NCI-H2227 (cell line): ENCODE measurements at regions not wholly inside any gene's neighbourhood (a gene's known extent, or its start where the extent isn't known, plus 50 kb on each side); places are given as distances from the start of the nearest gene placed in this dataset.

Experiments
- DNase-seq: peaks from one replicate; lab custom pipeline; 2025; ENCODE audit not compliant: unreplicated experiment; lab: John Stamatoyannopoulos, UW

- no peak for DNase-seq
Measured at GRCh38 chr10:58885146-58885545, 291.3 kb upstream of the PHYHIPL start.

GRCh38 chr10:58885686-58886345 is 290.6 kb upstream of the PHYHIPL start:
- DNase-seq, result no peak

GRCh38 chr10:58886406-58886805 is 290.0 kb upstream of the PHYHIPL start:
- DNase-seq, result peak; percentile 83

- no peak for DNase-seq
Measured at GRCh38 chr10:58887474-58887873, 289.0 kb upstream of the PHYHIPL start.

- DNase-seq, result no peak
Measured at GRCh38 chr10:58888957-58889356, 287.5 kb upstream of the PHYHIPL start.

- peak; percentile 43 for DNase-seq
Measured at GRCh38 chr10:58892031-58892531, 284.4 kb upstream of the PHYHIPL start.

GRCh38 chr10:58894929-58895328 is 281.5 kb upstream of the PHYHIPL start:
- no peak for DNase-seq

GRCh38 chr10:58896229-58896628 is 280.2 kb upstream of the PHYHIPL start:
- DNase-seq, result no peak

GRCh38 chr10:58897236-58897635 is 279.2 kb upstream of the PHYHIPL start:
- no peak for DNase-seq

GRCh38 chr10:58897708-58898107 is 278.7 kb upstream of the PHYHIPL start:
- DNase-seq, result no peak

- no peak for DNase-seq
Measured at GRCh38 chr10:58898854-58899573, 277.4 kb upstream of the PHYHIPL start.

- no peak for DNase-seq
Measured at GRCh38 chr10:58901092-58901646, 275.3 kb upstream of the PHYHIPL start.

GRCh38 chr10:58903071-58903470 is 273.4 kb upstream of the PHYHIPL start:
- DNase-seq, result no peak

- no peak for DNase-seq
Measured at GRCh38 chr10:58909881-58910280, 266.6 kb upstream of the PHYHIPL start.

- DNase-seq, result no peak
Measured at GRCh38 chr10:58913717-58914116, 262.7 kb upstream of the PHYHIPL start.

- DNase-seq, result no peak
Measured at GRCh38 chr10:58918887-58919286, 257.6 kb upstream of the PHYHIPL start.

- DNase-seq, result peak; percentile 73
Measured at GRCh38 chr10:58919927-58920654, 256.4 kb upstream of the PHYHIPL start.

GRCh38 chr10:58920655-58921003 is 255.8 kb upstream of the PHYHIPL start:
- DNase-seq, result no peak

- DNase-seq, result no peak
Measured at GRCh38 chr10:58921421-58921855, 255.0 kb upstream of the PHYHIPL start.

- DNase-seq, result no peak
Measured at GRCh38 chr10:58925381-58925780, 251.1 kb upstream of the PHYHIPL start.

GRCh38 chr10:58930500-58930899 is 245.9 kb upstream of the PHYHIPL start:
- no peak for DNase-seq

- DNase-seq, result no peak
Measured at GRCh38 chr10:58932126-58932525, 244.3 kb upstream of the PHYHIPL start.
